HFF-Myc (cell line): ENCODE measurements at regions not wholly inside any gene's neighbourhood (a gene's known extent, or its start where the extent isn't known, plus 50 kb on each side); places are given as distances from the start of the nearest gene placed in this dataset.

Experiments
- DNase-seq: peaks from one replicate; pipeline ENCODE4 v3.0.0-alpha.2; 2011; ENCODE audit warnings: low read depth; ENCODE audit errors: extremely low read depth
- H3K4me3 ChIP-seq: replicated peaks from 2 replicates; pipeline ENCODE4 v1.5.1; 2011; ENCODE audit warnings: low read depth, mild to moderate bottlenecking, control low read depth, low read length
- CTCF ChIP-seq: IDR thresholded peaks from 2 replicates; pipeline ENCODE4 v1.5.1; 2012; ENCODE audit warnings: mild to moderate bottlenecking, low read depth, low read length, control low read depth; ENCODE audit errors: missing control alignments

- no peak for TF ChIP-seq CTCF
- no peak overlapping the region for H3K4me3 ChIP-seq
- no peak for DNase-seq
Observed at GRCh38 chr14:97024300-97024699, 227.1 kb downstream of the VRK1 start.

GRCh38 chr14:97025722-97026121 is 228.5 kb downstream of the VRK1 start:
- no peak for TF ChIP-seq CTCF
- H3K4me3 ChIP-seq = no peak overlapping the region
- no peak for DNase-seq

- no peak for TF ChIP-seq CTCF
- H3K4me3 ChIP-seq = no peak overlapping the region
- DNase-seq = no peak
Observed at GRCh38 chr14:97027256-97027999, 230.2 kb downstream of the VRK1 start.

- no peak for DNase-seq
- TF ChIP-seq CTCF = no peak
- H3K4me3 ChIP-seq = no peak overlapping the region
Observed at GRCh38 chr14:97028382-97028781, 231.2 kb downstream of the VRK1 start.

GRCh38 chr14:97029800-97030199 is 232.6 kb downstream of the VRK1 start:
- H3K4me3 ChIP-seq = no peak overlapping the region
- DNase-seq = no peak
- no peak for TF ChIP-seq CTCF

GRCh38 chr14:97031530-97031929 is 234.3 kb downstream of the VRK1 start:
- no peak for DNase-seq
- H3K4me3 ChIP-seq = no peak overlapping the region
- TF ChIP-seq CTCF = no peak

GRCh38 chr14:97033556-97034081 is 236.4 kb downstream of the VRK1 start:
- no peak overlapping the region for H3K4me3 ChIP-seq
- DNase-seq = no peak
- no peak for TF ChIP-seq CTCF
